Panc1 (cell line): ENCODE measurements at regions not wholly inside any gene's neighbourhood (a gene's known extent, or its start where the extent isn't known, plus 50 kb on each side); places are given as distances from the start of the nearest gene placed in this dataset.

Experiments used
- ATAC-seq: fragments of 200-7000 bp; cut with Tn5 transposase; 2 replicates; pipeline ENCODE4 v1.9.1; 2020; ENCODE audit warnings: mild to moderate bottlenecking, moderate library complexity
- BruUV-seq: library from RNA; stranded (reverse); fragments of 400-500 nt; replicated peaks from 2 replicates; lab custom pipeline; 2021; lab: Mats Ljungman, UMichigan
- CTCF ChIA-PET: fragments of 300-600 bp; sonication (Branson Sonifier 250); formaldehyde crosslinking; loops from one replicate; lab custom pipeline; 2022; ENCODE audit warnings: antibody characterized with exemption; lab: Charles Lee
- POLR2A ChIA-PET: fragments of 300-600 bp; sonication (Branson Sonifier 250); formaldehyde crosslinking; loops from one replicate; lab custom pipeline; 2022; ENCODE audit warnings: antibody characterized with exemption; lab: Charles Lee
- DNase-seq: peaks from one replicate; pipeline ENCODE4 v3.0.0-alpha.2; 2010; ENCODE audit warnings: low read depth, low spot score
- H3K27ac ChIP-seq: 2 replicates; pipeline ENCODE4 v1.5.1; 2011; ENCODE audit warnings: mild to moderate bottlenecking, low read length, inconsistent platforms
- H3K27me3 ChIP-seq: fragments of 200-500 bp; sonication (Bioruptor generic); 2 replicates; pipeline ENCODE4 v1.6.0; 2014; ENCODE audit warnings: low read length, inconsistent platforms; ENCODE audit not compliant: control insufficient read depth, insufficient read depth
- H3K36me3 ChIP-seq: fragments of 200-500 bp; sonication (Bioruptor generic); 2 replicates; pipeline ENCODE4 v1.5.1; 2014; ENCODE audit warnings: inconsistent platforms, mild to moderate bottlenecking, low read length, moderate library complexity; ENCODE audit not compliant: control insufficient read depth, insufficient read depth
- H3K4me1 ChIP-seq: 2 replicates; pipeline ENCODE4 v1.5.1; 2011; ENCODE audit warnings: inconsistent platforms, mild to moderate bottlenecking, low read length, moderate library complexity; ENCODE audit not compliant: control insufficient read depth, insufficient read depth
- H3K4me3 ChIP-seq, 2 experiments: 2 replicates each; pipeline ENCODE4 v1.5.1; 2011 to 2012; ENCODE audit warnings: low read depth in 2 of 2, low read length in 2 of 2, mild to moderate bottlenecking in 2 of 2, inconsistent platforms in 1 of 2, moderate library complexity in 1 of 2
- H3K9me3 ChIP-seq: fragments of 200-500 bp; sonication (Bioruptor generic); 2 replicates; pipeline ENCODE4 v1.5.1; 2014; ENCODE audit warnings: low read depth, mild to moderate bottlenecking, inconsistent platforms, low read length, moderate library complexity; ENCODE audit not compliant: control insufficient read depth, insufficient read depth
- CTCF ChIP-seq: fragments of 450-650 bp; IDR thresholded peaks from 2 replicates; pipeline ENCODE4 v1.5.1; 2017; ENCODE audit warnings: mild to moderate bottlenecking
- POLR2AphosphoS5 ChIP-seq: IDR thresholded peaks from 2 replicates; pipeline ENCODE4 v1.6.1; 2012; ENCODE audit warnings: mild to moderate bottlenecking, low read depth, low read length, moderate library complexity
- REST ChIP-seq, 2 experiments: IDR thresholded peaks; 2 replicates each; pipeline ENCODE4 v1.6.1; 2011 to 2012; ENCODE audit warnings: low read depth in 2 of 2, control low read depth in 1 of 2, low read length in 1 of 2, mild to moderate bottlenecking in 1 of 2, moderate library complexity in 1 of 2; ENCODE audit not compliant: insufficient read depth in 1 of 2
- SIN3A ChIP-seq: IDR thresholded peaks from 2 replicates; pipeline ENCODE4 v1.6.1; 2012; ENCODE audit warnings: low read depth, mild to moderate bottlenecking, low read length, moderate library complexity, borderline replicate concordance; ENCODE audit not compliant: insufficient read depth
- TCF7L2 ChIP-seq: IDR thresholded peaks from 2 replicates; pipeline ENCODE4 v1.6.1; 2011; ENCODE audit warnings: mild to moderate bottlenecking, low read depth, low read length, inconsistent platforms
- in situ Hi-C: cut with HindIII; loops from 2 replicates; pipeline ENCODE4 v1.10.0; 2016; ENCODE audit warnings: low sequenced_read_pairs, low pct_unique_long_range_greater_than_20kb
- intact Hi-C: fragments of 100-400 bp; cut with micrococcal nuclease; formaldehyde crosslinking; loops from one replicate; pipeline ENCODE4 v1.10.0; 2022; ENCODE audit not compliant: unreplicated experiment

GRCh38 chr1:93750955-93751354 lies 69.3 kb upstream of the BCAR3 start:
- ChIA-PET CTCF (no interaction called here), POLR2A (no interaction called here)
- Histone ChIP-seq H3K27me3 (no peaks in the 10 kb centered on the region), H3K27ac (no peak overlapping the region; the same call in 1 of the 2 replicates), H3K4me1 (peaks cover 20% of the 10 kb centered on the region), H3K9me3 (no peaks in the 10 kb centered on the region), H3K36me3 (no peaks in the 10 kb centered on the region), H3K4me3 (no peak overlapping the region)
- DNase-seq (no peak), ATAC-seq (no peak)
- in situ Hi-C loops, result no loop called here
- no peak for TF ChIP-seq CTCF
- no peak for TF ChIP-seq POLR2AphosphoS5
- no peak for TF ChIP-seq REST (IDR thresholded peaks at IDR 0.05; ENCODE audit: insufficient read depth in 1 of 2, low read depth in 2 of 2, low read length in 1 of 2)
- TF ChIP-seq TCF7L2, result no peak
- no peak for TF ChIP-seq SIN3A
- BruUV-seq, result no TSS peak
- intact Hi-C loops, result no loop called here

DNA sequence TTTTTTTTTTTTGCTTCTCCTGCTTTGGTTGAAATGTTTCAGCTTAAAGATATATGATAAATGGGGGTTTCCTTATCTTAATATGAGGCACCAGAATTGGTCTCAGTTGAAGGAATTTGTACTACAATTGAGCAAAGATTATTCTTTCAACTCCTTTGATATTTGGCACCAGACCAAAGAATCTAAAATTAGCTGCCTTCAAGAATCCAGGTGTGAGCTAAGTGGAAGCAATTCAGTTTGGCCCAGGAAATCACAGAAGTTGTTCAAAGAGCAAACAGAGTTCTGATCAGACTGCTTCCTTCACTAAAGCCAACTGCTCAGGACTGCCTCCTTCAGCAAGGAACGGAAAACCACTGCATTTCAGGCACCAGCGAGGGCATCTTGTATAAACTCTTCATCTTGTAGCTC lies 68.3 kb upstream of the BCAR3 start:
- Histone ChIP-seq H3K27ac (no peak overlapping the region; the same call in 1 of the 2 replicates), H3K27me3 (no peaks in the 10 kb centered on the region), H3K36me3 (no peaks in the 10 kb centered on the region), H3K4me1 (peaks cover 11% of the 10 kb centered on the region), H3K4me3 (no peak overlapping the region), H3K9me3 (no peaks in the 10 kb centered on the region)
- BruUV-seq, result no TSS peak
- CTCF ChIA-PET, result no interaction called here
- TF ChIP-seq POLR2AphosphoS5, result no peak
- TF ChIP-seq SIN3A, result no peak
- no peak for TF ChIP-seq TCF7L2
- TF ChIP-seq REST (IDR thresholded peaks at IDR 0.05; ENCODE audit: insufficient read depth in 1 of 2, low read depth in 2 of 2, low read length in 1 of 2), result no peak
- TF ChIP-seq CTCF, result peak; percentile 37
- DNase-seq (no peak), ATAC-seq (no peak)
- in situ Hi-C loops (no loop called here), intact Hi-C loops (no loop called here)
- POLR2A ChIA-PET, result no interaction called here
